ENCODE measurements at regions not wholly inside any gene's neighbourhood (a gene's known extent, or its start where the extent isn't known, plus 50 kb on each side); places are given as distances from the start of the nearest gene placed in this dataset.

- no peak for FAIRE-seq
- no peaks in the 10 kb centered on the region for H3K9me3 ChIP-seq
- H3K4me1 ChIP-seq, result no peaks in the 10 kb centered on the region
- no peak overlapping the region for H3K4me3 ChIP-seq
- no peaks in the 10 kb centered on the region for H3K36me3 ChIP-seq
- no peak for ATAC-seq
- 62 to 72% methylated on average over 4 of the region's 4 CpGs for WGBS, 2 donors
- TF ChIP-seq CTCF (IDR thresholded peaks at IDR 0.05), result no peak
- no peak for DNase-seq
- intact Hi-C loops (cut with DNase I), result no loop called here
- no peaks in the 10 kb centered on the region for H3K27me3 ChIP-seq
- no peak overlapping the region for H3K27ac ChIP-seq
Observed at GRCh38 chr14:37665479-37665878, 70.0 kb downstream of the TTC6 start.

- Histone ChIP-seq H3K4me1 (no peaks in the 10 kb centered on the region), H3K36me3 (no peaks in the 10 kb centered on the region), H3K4me3 (no peak overlapping the region), H3K27ac (no peak overlapping the region), H3K27me3 (no peaks in the 10 kb centered on the region), H3K9me3 (no peaks in the 10 kb centered on the region)
- no peak for ATAC-seq
- 67 to 89% methylated on average over 1 of the region's 1 CpG for WGBS, 2 donors
- no peak for FAIRE-seq
- no peak for DNase-seq
- intact Hi-C loops (cut with DNase I), result no loop called here
- TF ChIP-seq CTCF (IDR thresholded peaks at IDR 0.05), result no peak
Observed at GRCh38 chr14:37665951-37666350, 70.5 kb downstream of the TTC6 start.

- Histone ChIP-seq H3K4me1 (no peaks in the 10 kb centered on the region), H3K27ac (no peak overlapping the region), H3K36me3 (no peaks in the 10 kb centered on the region), H3K4me3 (no peak overlapping the region), H3K9me3 (no peaks in the 10 kb centered on the region), H3K27me3 (no peaks in the 10 kb centered on the region)
- intact Hi-C loops (cut with DNase I), result no loop called here
- FAIRE-seq, result no peak
- WGBS, 2 donors, result 34 to 60% methylated on average over 1 of the region's 1 CpG
- TF ChIP-seq CTCF (IDR thresholded peaks at IDR 0.05), result no peak
- ATAC-seq, result no peak
- DNase-seq, result no peak
Observed at GRCh38 chr14:37668646-37669045, 73.2 kb downstream of the TTC6 start.

- DNase-seq, result no peak
- TF ChIP-seq CTCF (IDR thresholded peaks at IDR 0.05), result no peak
- 45 to 52% methylated on average over 3 of the region's 3 CpGs for WGBS, 2 donors
- H3K27me3 ChIP-seq, result no peaks in the 10 kb centered on the region
- H3K4me3 ChIP-seq, result no peak overlapping the region
- no peaks in the 10 kb centered on the region for H3K4me1 ChIP-seq
- FAIRE-seq, result no peak
- ATAC-seq, result no peak
- no peaks in the 10 kb centered on the region for H3K36me3 ChIP-seq
- no peaks in the 10 kb centered on the region for H3K9me3 ChIP-seq
- H3K27ac ChIP-seq, result no peak overlapping the region
- intact Hi-C loops (cut with DNase I), result no loop called here
Observed at GRCh38 chr14:37669242-37669641, 73.8 kb downstream of the TTC6 start.

GRCh38 chr14:37673439-37673838 is 78.0 kb downstream of the TTC6 start:
- Histone ChIP-seq H3K27ac (no peak overlapping the region), H3K36me3 (no peaks in the 10 kb centered on the region), H3K27me3 (no peaks in the 10 kb centered on the region), H3K4me1 (no peaks in the 10 kb centered on the region), H3K9me3 (no peaks in the 10 kb centered on the region), H3K4me3 (no peak overlapping the region)
- DNase-seq (no peak), ATAC-seq (no peak), FAIRE-seq (no peak)
- intact Hi-C loops (cut with DNase I), result no loop called here
- 61 to 71% methylated on average over 1 of the region's 1 CpG for WGBS, 2 donors
- TF ChIP-seq CTCF (IDR thresholded peaks at IDR 0.05), result no peak
